DND-41 (cell line): ENCODE measurements at regions not wholly inside any gene's neighbourhood (a gene's known extent, or its start where the extent isn't known, plus 50 kb on each side); places are given as distances from the start of the nearest gene placed in this dataset.

Experiments
- EZH2 ChIP-seq: IDR thresholded peaks from 3 replicates; pipeline ENCODE4 v1.6.1; 2012; ENCODE audit warnings: borderline replicate concordance, low read depth, mild to moderate bottlenecking, moderate library complexity, low read length, inconsistent platforms; ENCODE audit not compliant: severe bottlenecking
- TF ChIP-seq, protein P1 (sequence below): IDR thresholded peaks from 2 replicates; pipeline ENCODE4 v1.5.1; 2012; ENCODE audit warnings: borderline replicate concordance, low read length, moderate library complexity, mild to moderate bottlenecking; ENCODE audit not compliant: poor library complexity, severe bottlenecking; ENCODE audit errors: extremely low read depth

GRCh38 chr3:162626172-162626571 lies 1129.6 kb downstream of the OTOL1 start:
- TF ChIP-seq, protein P1, sequence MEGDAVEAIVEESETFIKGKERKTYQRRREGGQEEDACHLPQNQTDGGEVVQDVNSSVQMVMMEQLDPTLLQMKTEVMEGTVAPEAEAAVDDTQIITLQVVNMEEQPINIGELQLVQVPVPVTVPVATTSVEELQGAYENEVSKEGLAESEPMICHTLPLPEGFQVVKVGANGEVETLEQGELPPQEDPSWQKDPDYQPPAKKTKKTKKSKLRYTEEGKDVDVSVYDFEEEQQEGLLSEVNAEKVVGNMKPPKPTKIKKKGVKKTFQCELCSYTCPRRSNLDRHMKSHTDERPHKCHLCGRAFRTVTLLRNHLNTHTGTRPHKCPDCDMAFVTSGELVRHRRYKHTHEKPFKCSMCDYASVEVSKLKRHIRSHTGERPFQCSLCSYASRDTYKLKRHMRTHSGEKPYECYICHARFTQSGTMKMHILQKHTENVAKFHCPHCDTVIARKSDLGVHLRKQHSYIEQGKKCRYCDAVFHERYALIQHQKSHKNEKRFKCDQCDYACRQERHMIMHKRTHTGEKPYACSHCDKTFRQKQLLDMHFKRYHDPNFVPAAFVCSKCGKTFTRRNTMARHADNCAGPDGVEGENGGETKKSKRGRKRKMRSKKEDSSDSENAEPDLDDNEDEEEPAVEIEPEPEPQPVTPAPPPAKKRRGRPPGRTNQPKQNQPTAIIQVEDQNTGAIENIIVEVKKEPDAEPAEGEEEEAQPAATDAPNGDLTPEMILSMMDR = no peak
- no peak for TF ChIP-seq EZH2
